ENCODE measurements at regions not wholly inside any gene's neighbourhood (a gene's known extent, or its start where the extent isn't known, plus 50 kb on each side); places are given as distances from the start of the nearest gene placed in this dataset.

- TF ChIP-seq EZH2 (IDR thresholded peaks at IDR 0.05; ENCODE audit: low read depth) (no peak), CTCF (conservative IDR thresholded peaks at IDR 0.05) (no peak)
Observed at GRCh38 chr1:227486559-227486958, 76.8 kb upstream of the ZNF678 start.
